Mucosa of gallbladder (tissue), 1 donor: ENCODE measurements at regions not wholly inside any gene's neighbourhood (a gene's known extent, or its start where the extent isn't known, plus 50 kb on each side); places are given as distances from the start of the nearest gene placed in this dataset.
"Not testable (repeated sequence)": the region's sequence is repeated elsewhere in the genome, so short reads cannot be mapped to it uniquely, and the experiment has no call there.

Experiments
- DNase-seq: peaks from one replicate; pipeline ENCODE4 v3.0.0-alpha.2; 2020; ENCODE audit warnings: low spot score
- donor health status: DM: no; HTN: no; CAD: no.

DNA sequence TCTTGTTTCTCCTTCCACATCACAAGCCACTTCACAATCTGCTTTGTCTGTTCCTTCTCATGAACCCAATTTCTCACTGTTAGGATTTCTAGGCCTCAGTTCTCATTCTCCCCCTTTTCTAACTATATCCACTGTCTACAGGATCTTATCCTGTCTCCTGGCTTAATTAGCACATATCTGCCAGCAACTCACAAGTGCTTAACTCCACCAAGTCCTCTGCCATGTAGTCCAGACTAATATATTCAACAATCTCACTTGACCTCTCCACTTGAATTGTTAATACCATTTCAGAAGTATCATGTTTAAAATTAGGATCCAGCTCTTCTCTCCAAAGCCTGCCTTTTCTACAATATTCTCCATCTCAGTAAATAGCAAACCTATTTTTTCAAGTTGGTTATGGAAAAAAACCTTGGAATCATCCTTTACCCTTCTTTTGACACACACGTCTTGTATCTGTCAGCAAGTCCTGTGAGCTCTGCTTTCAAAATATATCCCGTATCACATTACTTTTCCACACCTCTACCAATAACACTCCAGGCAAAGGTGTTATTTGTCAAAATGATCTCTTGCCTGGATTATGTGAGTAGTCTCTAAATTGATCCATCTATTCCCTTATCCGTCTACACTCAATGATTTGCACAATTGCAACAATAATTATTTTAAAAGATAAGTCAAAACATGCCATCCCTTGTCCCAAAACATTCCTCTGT, 127.2 kb upstream of the SLIT2 start:
- DNase-seq: no peak

- DNase-seq: no peak
Observed at GRCh38 chr4:20122198-20122988, 129.3 kb upstream of the SLIT2 start.

- no peak for DNase-seq
Observed at GRCh38 chr4:20119141-20119540, 132.6 kb upstream of the SLIT2 start.

DNA sequence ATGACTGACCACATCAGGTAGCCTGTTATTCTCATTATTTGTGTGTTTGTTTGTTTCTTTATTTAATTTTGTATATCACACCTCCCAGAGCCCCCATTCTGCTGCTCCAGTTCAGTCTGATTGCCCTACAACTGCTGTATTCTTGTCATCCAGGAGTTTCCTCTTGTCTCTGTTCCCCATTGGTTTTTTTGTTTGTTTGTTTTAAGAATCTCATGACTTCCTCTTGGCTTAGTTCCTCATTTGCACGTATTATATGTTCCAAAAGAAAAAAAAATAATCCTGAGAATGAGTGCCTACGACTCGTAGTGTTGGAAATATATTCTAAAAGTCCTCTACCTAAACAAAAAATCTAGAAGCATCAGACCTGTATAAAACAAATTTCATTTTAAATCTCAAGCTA, 142.3 kb upstream of the SLIT2 start:
- DNase-seq: no peak

DNA sequence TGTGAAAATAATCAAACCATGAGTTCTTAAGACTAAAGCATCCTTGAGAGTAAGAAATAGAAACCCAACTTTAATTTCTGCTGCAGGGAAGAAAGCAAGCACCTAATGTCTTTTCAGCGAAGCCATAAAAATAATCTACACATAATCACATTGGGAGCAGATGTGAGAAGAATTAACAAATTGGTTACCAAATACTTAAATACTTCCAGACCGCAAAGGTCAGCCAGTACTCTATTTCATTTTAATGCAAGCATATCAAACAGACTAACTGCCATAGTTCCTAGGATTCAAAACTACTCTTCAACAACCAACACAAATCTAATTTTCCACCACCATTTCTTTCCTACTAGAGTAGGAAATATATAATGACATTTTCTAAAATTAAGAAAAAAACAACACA, 144.8 kb upstream of the SLIT2 start:
- DNase-seq: no peak

GRCh38 chr4:20101831-20102230, 149.9 kb upstream of the SLIT2 start:
- no peak for DNase-seq

GRCh38 chr4:20096911-20097310, 154.8 kb upstream of the SLIT2 start:
- no peak for DNase-seq

DNA sequence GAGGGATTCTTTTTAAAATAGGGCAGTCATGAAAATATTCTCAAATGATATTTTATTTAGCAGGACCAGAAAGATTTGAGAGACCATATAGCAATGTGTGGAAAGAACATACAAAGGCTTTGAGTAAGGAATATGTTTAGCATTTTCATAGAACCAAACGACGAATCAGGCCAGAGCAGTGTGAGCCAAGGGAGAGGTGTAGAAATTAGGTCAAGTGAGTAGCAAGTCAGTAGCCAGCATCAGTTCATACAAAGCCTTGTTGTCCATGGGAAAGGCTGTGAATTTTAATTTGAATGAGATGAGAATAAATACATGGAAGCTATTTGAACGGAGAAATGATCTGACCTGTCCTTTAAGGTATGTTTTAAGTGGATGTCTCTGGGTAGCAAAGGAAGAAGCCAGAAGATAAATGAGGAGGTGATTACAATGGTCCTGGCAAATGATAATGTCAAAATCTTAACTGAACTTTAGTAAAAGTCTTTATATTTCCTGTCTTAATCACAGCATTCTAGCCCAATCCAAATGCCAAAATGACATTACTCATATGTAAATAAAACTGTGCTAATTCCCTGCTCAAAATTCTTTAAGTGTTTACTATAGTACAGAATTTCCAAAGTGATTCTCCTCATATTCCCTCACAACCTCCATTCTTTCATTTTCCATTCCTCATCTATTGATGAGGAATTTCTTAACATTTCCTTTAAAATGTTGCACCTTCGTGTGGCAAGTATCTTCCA, 155.7 kb upstream of the SLIT2 start:
- no peak for DNase-seq

- no peak for DNase-seq
Observed at GRCh38 chr4:20091781-20092180, 159.9 kb upstream of the SLIT2 start.

- DNase-seq: no peak
Observed at GRCh38 chr4:20087522-20087911, 164.2 kb upstream of the SLIT2 start.

DNA sequence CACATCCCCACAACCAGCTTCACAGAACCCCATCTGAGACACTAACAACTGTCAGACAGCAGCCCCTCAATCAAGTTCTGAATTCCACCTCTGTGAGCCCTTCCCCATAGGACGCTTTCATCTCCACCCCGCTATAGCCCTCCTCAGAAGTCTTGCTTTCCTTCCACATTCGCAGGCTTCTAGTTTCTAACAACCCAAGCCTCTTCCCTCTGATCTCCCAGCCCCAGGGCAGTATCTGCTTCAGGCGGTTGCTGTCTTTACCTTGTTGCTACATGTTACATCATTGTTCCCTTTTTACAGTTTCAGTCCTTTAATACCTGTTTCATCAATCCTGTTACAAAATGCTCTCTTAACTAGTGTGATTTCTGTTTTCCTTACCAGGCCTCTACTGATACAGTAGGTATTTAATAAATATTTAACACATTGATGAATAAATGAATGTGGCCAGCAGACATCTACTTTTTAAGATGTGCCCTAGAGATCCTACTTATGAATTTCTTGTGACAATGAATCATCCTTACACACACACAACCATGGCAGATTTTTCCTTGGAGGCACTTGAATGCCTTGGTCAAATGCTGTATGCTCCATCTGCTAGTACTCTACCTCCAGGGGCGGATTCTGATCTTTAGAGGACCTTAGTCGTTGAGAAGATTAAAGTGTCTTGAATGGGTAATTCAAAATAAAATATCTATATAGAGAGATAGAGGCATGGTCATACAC, 164.7 kb upstream of the SLIT2 start:
- no peak for DNase-seq

DNA sequence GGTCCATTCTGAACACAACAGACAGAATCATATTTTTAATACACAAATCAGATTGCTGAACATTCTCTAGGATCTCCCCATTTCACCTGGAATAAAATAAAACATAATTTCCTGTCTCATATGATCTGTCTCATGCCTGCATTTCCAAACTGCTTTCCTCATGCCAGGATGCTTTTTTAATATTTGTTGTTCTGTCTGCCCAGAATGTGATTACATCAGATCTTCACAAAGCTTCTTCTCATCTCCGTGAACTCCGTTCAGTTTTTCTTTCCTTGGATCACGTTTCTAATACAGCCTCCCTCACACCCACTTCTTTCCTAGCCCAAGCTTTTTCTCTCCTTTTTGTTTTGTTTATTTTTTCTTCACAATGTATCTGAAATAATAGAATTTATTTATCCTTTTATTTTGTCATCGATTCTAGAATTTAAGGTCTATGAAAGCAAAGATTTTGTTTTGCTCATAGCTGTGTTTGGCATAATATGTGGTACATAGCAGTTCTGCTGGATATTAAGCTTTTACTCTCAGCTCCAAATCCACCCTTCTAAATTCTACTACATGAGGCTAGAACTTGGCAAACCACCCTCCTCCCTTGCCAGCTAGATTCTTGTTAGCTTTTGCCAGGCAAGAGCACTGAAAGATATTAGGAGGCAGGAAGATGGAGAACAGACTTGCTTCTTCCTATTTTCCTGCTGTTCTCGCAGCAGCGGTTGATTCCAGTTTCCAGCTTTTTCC, 165.5 kb upstream of the SLIT2 start:
- DNase-seq: no peak

- DNase-seq: no peak
Observed at GRCh38 chr4:20085653-20086052, 166.1 kb upstream of the SLIT2 start.

DNA sequence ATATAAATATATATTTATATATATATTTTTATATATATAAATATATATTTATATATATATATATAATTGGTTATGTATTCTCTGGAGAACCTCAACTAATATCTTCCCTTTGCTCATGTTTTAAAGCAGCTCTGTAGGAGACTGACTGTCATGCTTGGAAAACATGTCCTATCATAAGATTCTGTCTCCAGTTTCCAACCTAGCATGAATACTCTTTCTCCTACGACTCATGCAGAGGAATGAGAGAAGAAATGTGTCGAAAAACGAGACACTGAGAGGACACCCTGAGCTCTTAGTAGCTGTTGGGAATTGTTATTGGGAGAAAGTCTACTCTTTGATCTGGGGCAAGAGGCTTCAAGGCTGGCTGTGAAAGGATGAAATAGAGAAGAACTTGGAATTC, 166.5 kb upstream of the SLIT2 start:
- DNase-seq: no peak

- DNase-seq: no peak
Observed at GRCh38 chr4:20084488-20084887, 167.2 kb upstream of the SLIT2 start.

DNA sequence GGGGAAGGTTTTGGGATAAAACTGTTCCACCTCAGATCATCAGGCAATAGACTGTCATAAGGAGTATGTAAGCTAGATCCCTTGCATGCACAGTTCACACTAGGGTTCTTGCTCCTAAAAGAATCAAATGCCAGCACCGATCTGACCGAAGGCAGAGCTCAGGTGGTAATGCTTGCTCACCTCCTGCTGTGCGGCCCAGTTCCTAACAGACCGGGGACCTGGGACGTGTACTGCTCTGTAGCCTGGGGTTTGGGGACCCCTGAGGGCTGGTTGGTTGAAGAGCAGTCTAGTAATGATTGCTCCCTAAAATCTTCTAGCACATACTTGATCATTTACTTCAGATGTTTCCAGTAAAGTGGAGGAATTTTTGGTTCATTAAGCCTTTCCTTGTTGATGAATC, 173.1 kb upstream of the SLIT2 start:
- no peak for DNase-seq

DNA sequence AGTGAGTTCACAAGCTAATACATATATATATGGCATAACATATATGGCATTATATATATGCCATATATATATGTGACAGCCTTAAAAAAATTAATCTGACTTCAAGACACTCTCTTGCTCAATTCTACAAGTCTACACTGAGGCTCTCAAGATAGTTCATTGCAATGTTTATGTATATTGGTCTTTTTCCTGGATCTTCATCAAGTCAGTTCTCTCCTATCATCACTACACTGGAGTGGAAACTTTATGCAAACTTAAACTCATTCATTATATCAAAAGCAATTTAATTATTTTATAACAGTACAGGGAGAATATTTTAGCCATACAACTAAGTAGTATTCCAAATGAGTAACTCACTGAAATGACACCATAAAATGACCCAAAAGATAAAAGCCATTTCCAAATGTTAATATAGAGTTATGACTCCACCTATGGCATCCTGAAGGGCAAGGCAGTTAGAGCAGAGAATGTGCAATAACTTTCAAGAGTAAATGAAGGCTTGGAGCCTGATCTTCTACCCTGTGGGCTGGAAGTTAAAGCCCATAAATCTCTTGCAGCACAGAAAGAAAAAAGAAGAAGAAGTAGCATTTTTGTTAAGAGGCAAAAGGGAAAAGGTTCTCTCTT, 176.3 kb upstream of the SLIT2 start:
- DNase-seq: no peak

GRCh38 chr4:20074450-20074849, 177.3 kb upstream of the SLIT2 start:
- no peak for DNase-seq

DNA sequence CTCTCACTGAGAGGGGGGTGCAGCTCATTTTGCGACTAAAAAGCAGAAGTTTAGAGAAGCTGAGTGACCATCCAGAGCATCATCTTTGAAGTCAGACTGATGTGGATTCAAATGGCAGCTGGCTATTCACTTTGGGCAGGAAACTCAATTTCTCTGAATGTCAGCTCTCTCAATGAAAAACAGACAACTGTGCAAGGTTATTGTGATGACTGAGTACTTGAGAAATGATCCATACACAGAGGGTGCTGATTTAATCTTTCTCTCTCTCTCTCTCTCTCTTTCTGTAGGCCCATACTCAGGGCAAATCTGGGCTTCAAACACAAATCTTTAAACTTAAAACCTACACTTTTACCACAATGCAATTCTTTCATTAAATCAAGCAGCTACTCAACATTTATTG, 185.8 kb upstream of the SLIT2 start:
- no peak for DNase-seq

GRCh38 chr4:20062857-20063256, 188.8 kb upstream of the SLIT2 start:
- DNase-seq: not testable (repeated sequence)

- no peak for DNase-seq
Observed at GRCh38 chr4:20062054-20062453, 189.7 kb upstream of the SLIT2 start.
